Thoracic aorta (tissue), 2 donors: ENCODE measurements at regions not wholly inside any gene's neighbourhood (a gene's known extent, or its start where the extent isn't known, plus 50 kb on each side); places are given as distances from the start of the nearest gene placed in this dataset.
"Not testable (repeated sequence)": the region's sequence is repeated elsewhere in the genome, so short reads cannot be mapped to it uniquely, and the experiment has no call there.

Source experiments
- ATAC-seq: fragments of 150-250 bp; one replicate; pipeline ENCODE4 v1.8.0; 2017; ENCODE audit warnings: low read depth; ENCODE audit not compliant: insufficient number of reproducible peaks, low FRiP score
- DNase-seq: peaks from one replicate; pipeline ENCODE4 v3.0.0-alpha.2; 2020; ENCODE audit warnings: low spot score
- H3K27ac ChIP-seq, 2 donors: fragments of 200-600 bp; sonication (generic); 1 replicate in 1 of 2; 2 replicates in 1 of 2; pipeline ENCODE4 v1.5.1; 2016; ENCODE audit warnings: mild to moderate bottlenecking in 2 of 2, moderate library complexity in 2 of 2
- H3K27me3 ChIP-seq: fragments of 200-600 bp; sonication (generic); replicated peaks from 2 replicates; pipeline ENCODE4 v1.6.0; 2016; ENCODE audit warnings: mild to moderate bottlenecking; ENCODE audit not compliant: insufficient read depth
- H3K36me3 ChIP-seq: fragments of 200-600 bp; sonication (generic); one replicate; pipeline ENCODE4 v1.5.1; 2016
- H3K4me1 ChIP-seq, 2 donors: fragments of 200-600 bp; sonication (generic); 1 replicate in 1 of 2; 2 replicates in 1 of 2; pipeline versions ENCODE4 v1.5.1 to v1.6.0; 2016; ENCODE audit warnings: low read depth in 2 of 2, mild to moderate bottlenecking in 1 of 2; ENCODE audit not compliant: control insufficient read depth in 1 of 2
- H3K4me3 ChIP-seq: fragments of 200-600 bp; sonication (generic); 2 replicates; pipeline ENCODE4 v1.5.1; 2016; ENCODE audit warnings: mild to moderate bottlenecking
- H3K9me3 ChIP-seq: fragments of 200-600 bp; sonication (generic); 2 replicates; pipeline ENCODE4 v1.5.1; 2016
- TF ChIP-seq, protein P1 (sequence below): fragments of 200-600 bp; sonication (generic); IDR thresholded peaks from one replicate; pipeline ENCODE4 v1.5.1; 2019; ENCODE audit warnings: antibody characterized with exemption

- Histone ChIP-seq H3K27me3 (no peaks in the 10 kb centered on the region), H3K4me1 (no peaks in the 10 kb centered on the region), H3K4me3 (no peak overlapping the region), H3K27ac (no peak overlapping the region), H3K9me3 (no peaks in the 10 kb centered on the region), H3K36me3 (no peaks in the 10 kb centered on the region)
- DNase-seq = no peak
- no peak for ATAC-seq
- TF ChIP-seq, protein P1, sequence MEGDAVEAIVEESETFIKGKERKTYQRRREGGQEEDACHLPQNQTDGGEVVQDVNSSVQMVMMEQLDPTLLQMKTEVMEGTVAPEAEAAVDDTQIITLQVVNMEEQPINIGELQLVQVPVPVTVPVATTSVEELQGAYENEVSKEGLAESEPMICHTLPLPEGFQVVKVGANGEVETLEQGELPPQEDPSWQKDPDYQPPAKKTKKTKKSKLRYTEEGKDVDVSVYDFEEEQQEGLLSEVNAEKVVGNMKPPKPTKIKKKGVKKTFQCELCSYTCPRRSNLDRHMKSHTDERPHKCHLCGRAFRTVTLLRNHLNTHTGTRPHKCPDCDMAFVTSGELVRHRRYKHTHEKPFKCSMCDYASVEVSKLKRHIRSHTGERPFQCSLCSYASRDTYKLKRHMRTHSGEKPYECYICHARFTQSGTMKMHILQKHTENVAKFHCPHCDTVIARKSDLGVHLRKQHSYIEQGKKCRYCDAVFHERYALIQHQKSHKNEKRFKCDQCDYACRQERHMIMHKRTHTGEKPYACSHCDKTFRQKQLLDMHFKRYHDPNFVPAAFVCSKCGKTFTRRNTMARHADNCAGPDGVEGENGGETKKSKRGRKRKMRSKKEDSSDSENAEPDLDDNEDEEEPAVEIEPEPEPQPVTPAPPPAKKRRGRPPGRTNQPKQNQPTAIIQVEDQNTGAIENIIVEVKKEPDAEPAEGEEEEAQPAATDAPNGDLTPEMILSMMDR = no peak
These were observed 900.6 kb downstream of the NCAM2 start for GRCh38 chr21:21898801-21899200.

- H3K27ac ChIP-seq, H3K9me3 ChIP-seq, H3K4me3 ChIP-seq, DNase-seq, H3K27me3 ChIP-seq, H3K4me1 ChIP-seq, ATAC-seq, H3K36me3 ChIP-seq: not testable (repeated sequence)
These were observed 904.2 kb downstream of the NCAM2 start for GRCh38 chr21:21902416-21902815.

- Histone ChIP-seq H3K4me3 (no peak overlapping the region), H3K27me3 (no peaks in the 10 kb centered on the region), H3K36me3 (no peaks in the 10 kb centered on the region), H3K27ac (no peak overlapping the region), H3K9me3 (no peaks in the 10 kb centered on the region), H3K4me1 (no peaks in the 10 kb centered on the region)
- DNase-seq (no peak), ATAC-seq (no peak)
- TF ChIP-seq, protein P1 = no peak
These were observed 909.1 kb downstream of the NCAM2 start for GRCh38 chr21:21907271-21907670.

GRCh38 chr21:21915816-21916215, 917.6 kb downstream of the NCAM2 start:
- H3K36me3 ChIP-seq = no peaks in the 10 kb centered on the region
- no peaks in the 10 kb centered on the region for H3K9me3 ChIP-seq
- no peaks in the 10 kb centered on the region for H3K4me1 ChIP-seq
- no peak overlapping the region for H3K27ac ChIP-seq
- ATAC-seq (no peak), DNase-seq (no peak)
- H3K27me3 ChIP-seq = no peaks in the 10 kb centered on the region
- TF ChIP-seq, protein P1 = no peak
- no peak overlapping the region for H3K4me3 ChIP-seq

- Histone ChIP-seq H3K9me3 (no peaks in the 10 kb centered on the region), H3K27ac (no peak overlapping the region), H3K4me3 (no peak overlapping the region), H3K36me3 (no peaks in the 10 kb centered on the region), H3K27me3 (no peaks in the 10 kb centered on the region), H3K4me1 (no peaks in the 10 kb centered on the region)
- ATAC-seq (no peak), DNase-seq (no peak)
- TF ChIP-seq, protein P1 = no peak
These were observed 923.4 kb downstream of the NCAM2 start for GRCh38 chr21:21921410-21922232.

- no peak for DNase-seq
- Histone ChIP-seq H3K4me3 (no peak overlapping the region), H3K9me3 (no peaks in the 10 kb centered on the region), H3K4me1 (no peaks in the 10 kb centered on the region), H3K36me3 (no peaks in the 10 kb centered on the region), H3K27me3 (no peaks in the 10 kb centered on the region), H3K27ac (no peak overlapping the region)
- TF ChIP-seq, protein P1 = no peak
- no peak for ATAC-seq
These were observed 931.0 kb downstream of the NCAM2 start for GRCh38 chr21:21929226-21929625.
